Parathyroid adenoma (tissue), 2 donors: ENCODE measurements at regions not wholly inside any gene's neighbourhood (a gene's known extent, or its start where the extent isn't known, plus 50 kb on each side); places are given as distances from the start of the nearest gene placed in this dataset.

Experiments
- H2AFZ ChIP-seq: fragments of 300-600 bp; sonication (generic); one replicate; pipeline ENCODE4 v1.7.0; 2017; ENCODE audit warnings: antibody characterized with exemption, mild to moderate bottlenecking
- H3K27ac ChIP-seq: fragments of 300-600 bp; sonication (generic); one replicate; pipeline ENCODE4 v1.7.0; 2017
- H3K27me3 ChIP-seq: fragments of 300-600 bp; sonication (generic); one replicate; pipeline ENCODE4 v1.7.0; 2017; ENCODE audit warnings: low read length; ENCODE audit not compliant: control insufficient read depth, insufficient read depth
- H3K36me3 ChIP-seq: fragments of 300-600 bp; sonication (generic); one replicate; pipeline ENCODE4 v1.7.0; 2017; ENCODE audit warnings: low read length; ENCODE audit not compliant: control insufficient read depth, insufficient read depth
- H3K4me1 ChIP-seq: fragments of 300-600 bp; sonication (generic); one replicate; pipeline ENCODE4 v1.7.0; 2017; ENCODE audit warnings: control low read depth
- H3K4me2 ChIP-seq: fragments of 300-600 bp; sonication (generic); one replicate; pipeline ENCODE4 v1.7.0; 2017; ENCODE audit warnings: low read length
- H3K4me3 ChIP-seq: fragments of 300-600 bp; sonication (generic); one replicate; pipeline ENCODE4 v1.7.0; 2017; ENCODE audit warnings: low read depth, low read length
- H3K79me2 ChIP-seq: fragments of 300-600 bp; sonication (generic); one replicate; pipeline ENCODE4 v1.7.0; 2017; ENCODE audit warnings: control low read depth
- H3K9ac ChIP-seq: fragments of 300-600 bp; sonication (generic); one replicate; pipeline ENCODE4 v1.7.0; 2017; ENCODE audit warnings: mild to moderate bottlenecking
- H3K9me3 ChIP-seq: fragments of 300-600 bp; sonication (generic); one replicate; pipeline ENCODE4 v1.7.0; 2017; ENCODE audit warnings: low read length; ENCODE audit not compliant: control insufficient read depth
- CTCF ChIP-seq: fragments of 300-600 bp; sonication (generic); IDR thresholded peaks from one replicate; pipeline ENCODE4 v1.7.0; 2017; ENCODE audit warnings: antibody characterized with exemption, mild to moderate bottlenecking
- donor health status: primary hyperparathyroidism.

GRCh38 chr6:93165850-93166430 is 253.4 kb downstream of the EPHA7 start:
- H2AFZ ChIP-seq: peak overlapping the region; percentile 17
- no peaks in the 10 kb centered on the region for H3K27me3 ChIP-seq

GRCh38 chr6:93164781-93165180 is 254.6 kb downstream of the EPHA7 start:
- Histone ChIP-seq H3K4me3 (no peak overlapping the region), H3K27ac (no peak overlapping the region), H3K27me3 (no peaks in the 10 kb centered on the region), H3K36me3 (no peaks in the 10 kb centered on the region), H3K9me3 (no peaks in the 10 kb centered on the region), H3K79me2 (no peaks in the 10 kb centered on the region), H3K4me2 (no peak overlapping the region), H3K4me1 (peaks cover 24% of the 10 kb centered on the region), H3K9ac (no peak overlapping the region), H2AFZ (no peak overlapping the region)
- no peak for TF ChIP-seq CTCF

More at GRCh38 chr6:93165850-93166430, 253.4 kb downstream of the EPHA7 start:
- Histone ChIP-seq H3K4me1 (peaks cover 28% of the 10 kb centered on the region), H3K36me3 (no peaks in the 10 kb centered on the region), H3K4me2 (no peak overlapping the region), H3K9ac (no peak overlapping the region), H3K79me2 (no peaks in the 10 kb centered on the region), H3K4me3 (no peak overlapping the region), H3K9me3 (no peaks in the 10 kb centered on the region), H3K27ac (peak overlapping the region; percentile 9)
- TF ChIP-seq CTCF: no peak

- Histone ChIP-seq H3K4me1 (peaks cover 14% of the 10 kb centered on the region), H3K9me3 (no peaks in the 10 kb centered on the region), H2AFZ (no peak overlapping the region), H3K4me2 (no peak overlapping the region), H3K27me3 (no peaks in the 10 kb centered on the region), H3K79me2 (no peaks in the 10 kb centered on the region), H3K4me3 (no peak overlapping the region), H3K36me3 (no peaks in the 10 kb centered on the region), H3K27ac (no peak overlapping the region), H3K9ac (no peak overlapping the region)
- TF ChIP-seq CTCF: no peak
These were observed 256.2 kb downstream of the EPHA7 start for GRCh38 chr6:93163146-93163545.

GRCh38 chr6:93139408-93140081 is 279.8 kb downstream of the EPHA7 start:
- no peak overlapping the region for H3K4me3 ChIP-seq
- H3K9ac ChIP-seq: no peak overlapping the region
- peak overlapping the region; percentile 5 for H3K27ac ChIP-seq
- peak overlapping the region; percentile 74 for H2AFZ ChIP-seq
- H3K27me3 ChIP-seq: no peaks in the 10 kb centered on the region
- H3K36me3 ChIP-seq: no peaks in the 10 kb centered on the region
- H3K79me2 ChIP-seq: no peaks in the 10 kb centered on the region
- no peak overlapping the region for H3K4me2 ChIP-seq
- H3K4me1 ChIP-seq: peaks cover 8% of the 10 kb centered on the region
- H3K9me3 ChIP-seq: no peaks in the 10 kb centered on the region
- no peak for TF ChIP-seq CTCF

GRCh38 chr6:93136111-93136510 is 283.2 kb downstream of the EPHA7 start:
- H3K4me2 ChIP-seq: no peak overlapping the region
- no peak for TF ChIP-seq CTCF
- peaks cover 8% of the 10 kb centered on the region for H3K4me1 ChIP-seq
- H3K36me3 ChIP-seq: no peaks in the 10 kb centered on the region
- H2AFZ ChIP-seq: no peak overlapping the region
- no peaks in the 10 kb centered on the region for H3K79me2 ChIP-seq
- H3K27ac ChIP-seq: no peak overlapping the region
- H3K9ac ChIP-seq: no peak overlapping the region
- no peaks in the 10 kb centered on the region for H3K9me3 ChIP-seq
- no peaks in the 10 kb centered on the region for H3K27me3 ChIP-seq
- no peak overlapping the region for H3K4me3 ChIP-seq
